GM18868 (cell line): ENCODE measurements at regions not wholly inside any gene's neighbourhood (a gene's known extent, or its start where the extent isn't known, plus 50 kb on each side); places are given as distances from the start of the nearest gene placed in this dataset.
A peak's percentile ranks its signal among the peaks of the same experiment; 100 is the strongest.
"Not testable (repeated sequence)": the region's sequence is repeated elsewhere in the genome, so short reads cannot be mapped to it uniquely, and the experiment has no call there.

Experiments
- ATAC-seq: cut with Tn5 transposase; IDR thresholded peaks from one replicate; pipeline ENCODE4 v1.9.1; 2021; ENCODE audit warnings: mild to moderate bottlenecking, moderate library complexity; ENCODE audit not compliant: unreplicated experiment

DNA sequence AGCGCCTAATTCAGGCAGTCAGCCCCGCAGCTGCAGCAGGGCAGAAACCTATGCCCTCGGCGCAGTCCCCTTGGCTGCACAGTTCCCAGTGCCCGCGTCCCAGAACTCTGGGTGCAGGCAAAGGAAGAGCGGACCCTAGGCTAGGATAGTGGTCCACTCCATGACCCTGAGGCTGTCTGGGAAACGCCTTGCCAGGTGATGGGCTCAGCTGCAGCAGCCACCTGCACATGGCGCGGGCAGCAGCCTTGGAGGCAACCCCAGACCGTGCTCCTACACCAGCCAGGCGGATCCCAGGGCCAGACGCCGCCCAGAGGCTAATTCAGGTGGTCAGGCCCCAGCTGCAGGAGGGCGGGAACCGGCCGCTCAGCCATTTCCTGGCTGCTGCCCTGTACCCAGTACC, 83.0 kb downstream of the POTEC start:
- ATAC-seq = not testable (repeated sequence)

- ATAC-seq = not testable (repeated sequence)
Measured at GRCh38 chr18:14459826-14460225, 83.6 kb downstream of the POTEC start.

DNA sequence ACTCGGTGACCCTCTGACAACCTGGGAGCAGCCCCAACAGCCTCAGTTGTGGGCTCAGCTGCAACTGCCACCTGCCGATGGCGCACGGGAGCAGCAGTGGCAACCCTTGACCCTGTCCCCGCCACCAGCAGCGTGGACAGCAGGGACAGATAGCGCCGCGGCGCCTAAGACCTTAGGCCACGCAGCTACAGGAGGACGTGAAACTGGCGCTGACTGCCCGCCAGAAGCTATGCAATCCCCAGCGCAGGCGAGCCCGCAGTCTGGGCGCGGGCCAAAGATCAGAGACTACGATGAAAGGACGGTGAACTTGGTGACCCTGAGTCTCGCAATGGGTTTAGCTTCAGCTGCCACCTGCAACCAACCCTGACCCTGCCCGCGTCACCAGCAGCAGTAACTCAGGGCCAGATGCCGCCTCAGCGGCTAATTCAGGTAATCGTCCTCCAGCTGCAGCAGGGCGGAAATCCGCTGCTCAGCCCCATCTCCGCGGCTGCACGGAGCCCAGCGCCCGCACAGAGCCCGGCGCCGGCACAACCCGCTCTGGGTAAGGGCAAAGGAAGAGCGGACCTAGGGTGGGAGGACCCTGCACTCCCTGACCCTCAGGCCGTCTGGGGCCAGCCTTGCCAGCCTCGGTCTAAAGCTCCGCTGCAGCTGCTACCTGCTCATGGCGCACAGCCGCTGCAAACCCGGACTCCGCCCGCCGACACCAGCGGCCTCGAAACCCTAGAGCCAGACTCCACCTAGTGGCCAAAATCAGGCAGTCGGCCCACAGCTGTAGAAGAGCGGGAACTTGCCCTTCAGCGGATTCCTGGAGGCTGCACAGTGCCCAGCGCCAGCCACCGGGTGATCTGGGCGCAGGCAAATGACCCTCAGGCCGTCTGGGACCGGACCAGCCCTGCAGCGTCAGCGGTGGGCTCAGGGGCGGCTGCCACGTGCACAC, 85.1 kb downstream of the POTEC start:
- not testable (repeated sequence) for ATAC-seq

GRCh38 chr18:14450637-14451009, 92.8 kb downstream of the POTEC start:
- ATAC-seq = not testable (repeated sequence)

DNA sequence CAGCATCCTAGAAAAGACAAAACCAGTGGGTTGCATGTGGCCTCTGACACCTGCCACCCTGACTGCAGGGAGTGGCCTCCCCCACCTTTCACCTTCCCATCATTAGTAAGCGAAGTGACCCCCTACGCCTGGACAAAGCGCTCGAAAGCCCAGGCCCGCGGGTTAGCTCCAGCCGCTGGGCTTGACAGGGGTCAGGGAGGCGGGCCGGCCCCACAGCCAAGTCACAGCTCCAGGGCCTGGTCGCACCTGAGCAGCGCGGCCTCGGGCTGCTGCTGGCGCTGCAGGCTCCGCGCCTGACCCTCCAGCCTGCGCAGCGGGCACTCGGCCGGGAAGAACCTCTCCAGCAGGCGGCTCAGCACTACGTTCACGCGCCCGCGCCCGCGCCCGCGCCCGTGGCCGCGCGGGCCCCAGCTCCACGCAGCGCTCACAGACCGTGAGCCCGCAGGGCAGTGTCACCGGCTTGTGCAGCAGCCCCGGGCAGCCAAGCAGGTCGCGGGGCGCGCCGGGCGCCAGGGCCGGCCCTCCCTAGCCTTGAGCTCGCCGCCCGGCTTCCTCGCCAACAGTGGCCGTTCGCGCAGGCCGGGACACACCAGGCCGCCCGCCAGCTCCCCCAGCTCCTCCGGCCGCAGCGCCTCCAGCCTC, 93.3 kb downstream of the POTEC start:
- peak; percentile 41 for ATAC-seq

DNA sequence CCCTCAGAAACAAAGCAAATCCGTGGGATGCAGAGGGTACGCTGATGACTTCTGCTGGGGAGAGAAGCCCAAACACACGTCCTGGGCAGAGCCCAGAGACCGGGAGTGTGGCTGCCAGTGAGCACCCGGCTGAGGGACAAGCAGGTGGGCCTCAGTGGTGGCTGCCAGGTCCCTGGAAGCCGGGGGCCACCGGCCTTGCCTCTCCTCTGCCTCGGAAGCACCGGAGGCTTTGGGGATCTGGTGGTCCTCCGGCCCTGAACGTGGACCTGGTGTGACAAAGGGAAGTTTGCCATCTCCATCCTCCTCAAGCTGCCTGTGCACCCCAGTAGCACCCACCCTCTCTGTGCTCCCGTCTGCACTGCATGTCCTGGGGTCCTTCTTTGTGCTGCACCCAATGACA, 94.3 kb downstream of the POTEC start:
- ATAC-seq = not testable (repeated sequence)

- ATAC-seq = not testable (repeated sequence)
Measured at GRCh38 chr18:14447715-14448114, 95.7 kb downstream of the POTEC start.

DNA sequence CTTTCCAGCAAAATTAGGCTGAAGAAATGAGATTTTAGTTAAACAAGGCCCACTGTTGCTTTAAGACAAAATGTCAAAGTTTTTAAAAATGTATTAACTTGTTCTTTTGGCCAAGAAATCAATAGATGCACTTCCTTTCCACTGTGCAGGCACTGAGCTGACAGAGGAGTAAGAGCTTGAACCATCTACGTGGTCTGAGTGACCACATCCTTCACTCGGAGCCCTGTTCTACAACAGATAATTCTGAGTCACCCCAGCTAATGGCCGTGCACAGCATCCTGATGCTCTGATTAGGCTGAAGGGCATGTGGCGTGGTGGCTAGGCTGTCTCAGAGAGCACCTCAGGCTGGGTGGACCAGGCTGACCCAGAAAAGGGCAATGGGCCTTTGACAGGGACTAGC, 107.9 kb downstream of the POTEC start:
- not testable (repeated sequence) for ATAC-seq

- ATAC-seq = not testable (repeated sequence)
Measured at GRCh38 chr18:14432371-14432770, 111.0 kb downstream of the POTEC start.

DNA sequence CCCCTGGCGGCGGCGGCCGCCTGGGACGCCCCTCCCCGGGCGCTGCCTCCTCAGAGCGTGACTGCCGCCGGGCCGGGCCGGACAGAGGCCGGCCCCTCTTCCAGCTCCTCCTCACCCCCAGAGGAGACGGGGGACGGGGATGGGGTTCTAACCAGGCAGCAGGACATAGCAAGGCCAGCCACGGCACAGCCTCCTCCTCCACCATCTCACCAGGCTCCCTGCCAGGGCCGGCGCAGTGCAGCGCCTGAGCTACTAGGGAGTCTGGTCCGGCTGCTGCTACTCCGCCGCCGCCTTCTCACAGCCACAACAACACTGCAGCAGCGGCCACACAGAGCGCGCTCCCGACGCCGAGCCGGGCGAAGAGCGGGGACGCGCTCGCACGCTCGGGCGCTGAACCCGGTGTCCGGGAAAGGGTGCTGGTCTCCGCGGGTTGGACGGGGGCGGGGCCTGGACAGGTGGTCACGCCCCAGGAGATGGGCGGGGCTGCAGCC, 112.3 kb downstream of the POTEC start:
- not testable (repeated sequence) for ATAC-seq

- not testable (repeated sequence) for ATAC-seq
Measured at GRCh38 chr18:14415806-14416205, 127.6 kb downstream of the POTEC start.

GRCh38 chr18:14415399-14415798, 128.0 kb downstream of the POTEC start:
- ATAC-seq = not testable (repeated sequence)

DNA sequence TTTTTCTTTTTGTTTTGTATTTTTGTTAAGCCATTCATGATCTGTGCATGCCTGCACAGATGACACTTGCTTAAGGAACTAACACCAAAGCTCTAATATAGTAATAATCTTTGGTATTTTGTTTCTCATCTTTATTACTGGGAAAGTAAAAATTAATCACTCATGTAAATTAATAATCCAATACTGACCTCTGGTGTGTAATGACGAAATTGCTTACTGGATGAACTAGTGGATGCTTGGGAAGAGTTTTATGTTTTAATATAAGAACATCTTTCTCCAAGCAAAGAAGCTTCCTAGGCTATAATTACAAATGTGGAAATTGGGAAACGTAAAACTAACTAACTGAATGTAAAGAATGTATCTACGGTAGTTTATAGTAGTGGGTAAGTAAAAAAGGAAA, 147.9 kb downstream of the POTEC start:
- ATAC-seq = not testable (repeated sequence)

DNA sequence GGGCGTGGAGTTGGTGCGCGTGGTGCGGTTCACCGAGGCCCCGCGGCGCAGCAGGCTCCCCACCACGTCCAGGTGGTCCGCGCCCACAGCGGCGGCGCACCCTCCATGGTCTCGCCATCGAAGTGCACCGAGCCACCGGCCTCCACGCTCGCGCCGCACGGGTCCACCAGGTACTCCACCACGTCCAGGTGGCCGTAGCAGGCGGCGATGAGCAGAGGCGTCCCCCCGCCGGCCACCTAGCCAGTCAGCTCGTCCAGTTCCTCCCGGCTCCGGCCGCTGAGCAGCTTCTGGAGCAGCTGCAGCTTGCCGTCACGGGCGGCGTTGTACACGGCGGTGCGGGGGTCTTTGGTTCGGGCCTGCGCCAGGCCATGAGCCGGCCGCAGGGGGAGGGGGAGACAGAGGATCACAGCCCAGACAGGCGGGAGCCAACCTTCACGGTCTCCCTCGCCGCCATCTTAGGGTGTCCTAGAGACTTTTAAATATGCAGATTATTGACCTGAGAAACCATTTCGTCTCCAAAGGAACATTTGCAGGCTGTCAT, 149.8 kb downstream of the POTEC start:
- not testable (repeated sequence) for ATAC-seq

- ATAC-seq = not testable (repeated sequence)
Measured at GRCh38 chr18:14392604-14393003, 150.8 kb downstream of the POTEC start.

DNA sequence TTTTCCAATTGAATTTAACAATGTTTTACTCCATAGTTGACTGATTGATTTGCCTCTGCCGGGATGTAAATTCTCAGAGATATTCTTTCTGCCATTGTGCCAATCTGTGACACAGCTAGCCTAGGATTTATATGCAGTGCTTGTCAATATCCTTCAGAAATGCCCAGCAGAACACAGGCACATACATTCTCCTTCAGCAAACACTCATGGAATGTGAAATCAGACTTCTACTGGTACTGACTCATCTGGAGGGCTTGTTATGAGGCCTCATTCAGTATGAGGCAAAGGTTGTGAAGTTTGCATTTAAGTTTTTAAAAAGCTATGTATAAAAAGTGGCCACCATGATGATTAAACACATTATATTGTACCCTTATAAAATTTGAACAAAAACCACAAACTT, 158.4 kb downstream of the POTEC start:
- not testable (repeated sequence) for ATAC-seq

GRCh38 chr18:14382666-14383065, 160.7 kb downstream of the POTEC start:
- not testable (repeated sequence) for ATAC-seq

DNA sequence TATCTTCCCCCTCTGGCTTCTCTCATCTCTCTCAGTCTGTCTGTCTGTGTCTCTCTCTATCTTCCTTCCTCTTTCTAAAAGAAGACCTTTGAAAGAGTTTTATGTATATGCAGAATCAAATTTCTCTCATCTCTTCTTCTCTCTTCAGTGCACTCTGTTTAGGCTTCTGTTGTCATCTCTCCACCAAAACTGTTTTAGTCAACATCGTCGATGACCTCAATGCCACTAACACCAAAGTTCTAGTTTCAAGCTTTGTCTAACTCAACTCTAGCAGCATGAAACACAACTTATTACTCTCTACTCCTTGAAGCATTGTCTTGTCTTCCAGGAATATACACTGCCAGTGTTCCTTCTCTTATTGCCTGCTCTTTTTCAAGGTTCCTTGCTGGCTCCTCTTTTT, 163.9 kb downstream of the POTEC start:
- ATAC-seq = peak; percentile 94

GRCh38 chr18:14378376-14378775, 165.0 kb downstream of the POTEC start:
- ATAC-seq = not testable (repeated sequence)

DNA sequence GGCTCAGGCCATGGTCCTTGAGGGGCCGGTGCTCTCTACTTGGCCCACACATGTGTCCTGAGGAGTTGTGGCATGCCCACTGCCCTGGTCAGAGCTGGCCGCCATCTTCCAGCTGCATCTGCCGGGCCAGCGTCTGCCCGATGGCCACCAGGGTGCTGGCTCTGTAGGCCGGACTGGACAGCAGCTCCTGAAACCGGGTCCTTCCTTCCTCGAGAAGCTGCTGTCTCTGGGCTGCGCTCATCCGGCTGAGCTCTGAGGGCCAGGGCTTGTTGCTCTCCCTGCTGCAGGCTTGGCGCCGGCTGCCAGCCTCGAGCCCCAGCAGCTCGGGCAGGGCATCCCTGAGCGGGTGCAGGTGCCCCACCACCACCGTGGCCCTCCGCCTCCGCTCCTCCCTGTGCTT, 182.1 kb downstream of the POTEC start:
- ATAC-seq = not testable (repeated sequence)

DNA sequence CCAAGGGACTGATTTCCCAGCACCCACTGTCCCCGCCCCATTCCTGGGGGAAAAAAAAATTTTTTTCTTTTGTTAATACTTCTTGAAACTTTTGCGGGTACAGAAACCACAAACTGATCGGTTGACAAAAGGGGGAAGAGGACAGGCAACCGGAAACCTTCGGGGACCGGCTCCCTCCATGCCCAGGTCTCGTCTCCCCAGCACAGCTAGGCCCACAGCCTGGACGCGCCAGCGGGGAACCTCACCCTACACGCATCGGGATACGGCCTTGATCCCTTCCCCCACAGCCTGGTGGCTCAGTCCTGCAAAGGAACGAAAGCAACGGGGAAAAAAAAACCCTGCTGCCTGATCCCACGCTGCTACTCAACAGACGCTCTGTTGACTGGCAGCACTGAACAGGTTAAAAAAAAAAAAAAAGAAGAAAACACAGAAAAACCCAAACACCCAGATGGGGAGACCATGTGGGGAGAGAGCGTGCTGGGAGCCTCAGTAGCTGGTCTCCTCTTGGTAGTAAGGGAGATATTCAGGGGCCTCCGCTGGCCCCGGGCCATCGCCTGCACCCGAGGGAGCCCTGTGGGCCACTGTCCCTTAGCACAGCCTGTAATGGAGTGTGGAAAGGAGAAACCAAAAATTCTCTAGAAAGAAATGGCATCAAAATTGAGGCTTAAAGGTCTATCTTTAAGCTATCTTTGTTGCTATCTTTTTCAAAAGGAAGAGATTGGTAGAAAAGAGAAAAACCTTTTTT, 185.7 kb downstream of the POTEC start:
- not testable (repeated sequence) for ATAC-seq
